Cortex of kidney (tissue), 1 donor: ENCODE measurements at regions not wholly inside any gene's neighbourhood (a gene's known extent, or its start where the extent isn't known, plus 50 kb on each side); places are given as distances from the start of the nearest gene placed in this dataset.
"Not testable (repeated sequence)": the region's sequence is repeated elsewhere in the genome, so short reads cannot be mapped to it uniquely, and the experiment has no call there.

Experiments used
- DNase-seq: peaks from one replicate; lab custom pipeline; 2025; lab: John Stamatoyannopoulos, UW

GRCh38 chr16:85239239-85239638 is 127.0 kb upstream of the CIBAR2 start:
- no peak for DNase-seq

DNA sequence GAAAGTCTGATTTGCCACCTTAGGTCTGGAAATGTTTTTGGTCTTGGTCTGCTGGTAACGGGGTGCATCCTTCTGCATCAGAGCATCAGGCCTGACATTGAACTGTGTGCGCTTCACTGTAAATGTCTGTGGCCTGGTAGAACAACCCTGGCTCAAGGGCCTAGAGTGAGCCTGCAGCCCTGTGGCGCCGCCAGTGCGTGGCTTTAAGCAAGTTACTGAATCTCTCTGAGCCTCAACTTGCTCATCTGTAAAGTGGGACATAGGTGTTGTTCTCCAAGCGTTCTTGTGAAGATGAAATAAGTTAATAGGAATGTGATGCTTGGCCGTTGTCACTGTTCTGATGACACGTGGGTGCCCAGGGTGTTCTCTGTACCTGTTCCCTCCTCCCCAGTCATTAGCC is 127.6 kb upstream of the CIBAR2 start:
- no peak for DNase-seq

- no peak for DNase-seq
Observed at GRCh38 chr16:85240982-85241924, 129.0 kb upstream of the CIBAR2 start.

GRCh38 chr16:85242140-85242539 is 129.9 kb upstream of the CIBAR2 start:
- DNase-seq, result no peak

DNA sequence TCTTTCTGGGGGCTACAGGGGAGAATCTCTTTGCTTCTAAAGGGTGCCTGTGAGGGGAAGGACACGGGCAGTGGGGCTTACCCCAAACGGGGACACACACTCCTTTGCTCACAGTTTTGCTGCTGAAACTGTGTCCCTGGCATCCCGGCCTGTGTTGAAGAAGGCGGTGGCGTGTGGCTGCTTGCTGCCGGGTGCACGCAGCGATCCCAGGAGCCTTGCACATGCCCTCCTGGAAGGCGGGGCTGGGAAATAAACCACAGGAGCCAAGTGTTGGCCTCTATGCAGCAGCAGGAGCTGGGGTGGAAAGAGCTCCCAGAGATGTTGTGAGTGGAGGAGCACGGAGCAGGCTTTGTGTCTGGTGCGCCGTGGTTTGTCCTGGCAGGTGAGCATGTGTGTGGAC is 131.0 kb upstream of the CIBAR2 start:
- DNase-seq, result no peak

GRCh38 chr16:85244452-85244851 is 132.2 kb upstream of the CIBAR2 start:
- DNase-seq, result not testable (repeated sequence)

DNA sequence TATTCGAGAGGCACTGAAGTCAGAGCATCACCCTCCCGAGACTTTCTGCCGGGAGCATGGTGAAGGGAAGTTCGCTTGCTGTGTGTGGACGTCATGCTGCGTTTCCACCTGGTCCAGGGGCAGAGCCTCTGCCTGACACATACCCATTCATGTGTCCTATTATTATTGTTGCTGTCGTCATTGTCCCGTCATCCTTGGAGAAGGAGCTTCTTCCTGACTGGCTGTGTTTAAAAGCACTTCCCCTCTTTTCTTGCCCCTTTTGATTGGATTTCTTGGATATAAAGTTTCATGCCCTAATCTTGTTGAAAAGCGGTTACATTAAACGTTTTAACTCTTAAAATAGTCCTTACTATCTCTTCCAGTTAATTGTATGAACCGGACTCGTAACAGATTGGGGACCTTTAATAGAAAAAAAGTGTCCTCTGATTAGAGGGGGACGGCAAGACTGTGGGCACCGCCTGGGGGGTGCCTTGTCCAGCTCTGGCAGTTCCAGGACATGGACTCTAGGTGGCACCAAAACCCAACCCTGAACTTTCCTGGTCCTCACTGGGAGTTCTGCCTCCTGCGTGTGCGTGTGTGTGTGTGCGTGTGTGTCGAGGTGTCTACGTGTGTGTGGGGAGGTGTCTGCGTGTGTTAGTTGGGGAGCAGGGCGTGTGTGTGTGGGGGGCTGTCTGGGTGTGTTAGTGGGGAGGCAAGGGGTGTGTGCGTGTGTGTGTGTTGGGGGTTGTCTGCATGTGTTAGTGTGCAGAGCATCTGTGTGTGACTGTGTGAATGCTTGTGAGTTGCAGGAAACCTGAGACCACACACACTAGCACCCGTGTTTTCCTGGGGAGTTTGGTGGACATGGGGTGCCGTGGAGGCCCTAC is 133.3 kb upstream of the CIBAR2 start:
- no peak for DNase-seq

DNA sequence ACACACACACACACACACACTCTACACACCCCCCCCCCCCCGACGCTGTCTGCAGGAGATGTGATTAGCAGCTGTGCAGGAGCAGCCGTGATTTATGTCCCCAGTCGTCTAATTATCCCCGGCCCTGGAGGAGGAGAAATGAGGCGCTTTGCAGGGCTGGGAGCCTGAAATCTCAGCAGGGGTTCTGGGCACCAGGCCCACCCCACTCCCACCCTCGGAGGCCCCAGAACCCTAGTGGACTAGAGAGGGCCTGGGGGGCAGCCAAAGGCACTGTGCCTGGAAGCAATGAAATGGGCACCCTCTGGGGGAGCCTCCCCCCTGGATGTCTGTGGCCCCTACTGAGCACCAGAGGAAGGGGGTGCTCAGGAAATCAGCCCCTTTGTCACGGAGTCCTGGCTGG is 134.2 kb upstream of the CIBAR2 start:
- DNase-seq, result no peak

- no peak for DNase-seq
Observed at GRCh38 chr16:85246973-85247372, 134.7 kb upstream of the CIBAR2 start.

DNA sequence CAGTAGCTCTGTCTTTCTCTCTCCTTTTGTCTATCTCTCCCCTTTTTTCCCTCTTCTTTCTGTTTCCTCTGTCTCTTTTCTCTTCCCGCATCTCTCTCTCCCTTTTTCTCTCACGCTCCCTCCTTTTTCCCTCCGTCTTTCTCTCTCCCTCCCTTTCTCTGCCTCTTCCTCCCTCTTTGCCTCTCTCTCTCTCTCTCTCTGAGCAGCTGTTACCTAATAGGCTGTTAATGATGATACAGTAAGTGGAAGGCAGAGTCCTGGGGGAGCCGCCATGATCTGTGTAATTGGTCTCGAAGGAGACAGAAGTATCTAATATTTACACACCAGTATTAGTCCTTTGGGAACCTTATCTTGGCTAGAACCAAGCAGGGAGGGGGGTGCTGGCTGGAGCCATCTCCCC is 136.1 kb upstream of the CIBAR2 start:
- no peak for DNase-seq

- DNase-seq, result no peak
Observed at GRCh38 chr16:85248857-85249256, 136.6 kb upstream of the CIBAR2 start.

GRCh38 chr16:85249418-85250146 is 137.3 kb upstream of the CIBAR2 start:
- DNase-seq, result no peak

DNA sequence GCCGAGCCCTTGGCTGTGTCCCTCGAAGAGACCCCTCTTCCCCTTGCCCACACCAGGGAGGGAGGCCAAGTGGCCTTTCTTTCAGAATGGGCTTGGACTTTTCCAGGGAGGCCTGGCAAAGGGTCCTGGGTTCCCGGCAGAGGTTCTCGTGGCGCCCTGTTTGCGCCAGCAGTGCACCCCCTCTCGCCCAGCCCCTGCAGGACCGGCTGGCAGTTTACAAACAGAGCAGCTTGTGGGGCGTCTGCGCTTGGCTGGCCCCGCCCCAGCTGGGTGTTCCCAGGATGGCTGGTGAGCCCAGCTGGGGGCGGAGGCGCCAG is 137.8 kb upstream of the CIBAR2 start:
- no peak for DNase-seq

DNA sequence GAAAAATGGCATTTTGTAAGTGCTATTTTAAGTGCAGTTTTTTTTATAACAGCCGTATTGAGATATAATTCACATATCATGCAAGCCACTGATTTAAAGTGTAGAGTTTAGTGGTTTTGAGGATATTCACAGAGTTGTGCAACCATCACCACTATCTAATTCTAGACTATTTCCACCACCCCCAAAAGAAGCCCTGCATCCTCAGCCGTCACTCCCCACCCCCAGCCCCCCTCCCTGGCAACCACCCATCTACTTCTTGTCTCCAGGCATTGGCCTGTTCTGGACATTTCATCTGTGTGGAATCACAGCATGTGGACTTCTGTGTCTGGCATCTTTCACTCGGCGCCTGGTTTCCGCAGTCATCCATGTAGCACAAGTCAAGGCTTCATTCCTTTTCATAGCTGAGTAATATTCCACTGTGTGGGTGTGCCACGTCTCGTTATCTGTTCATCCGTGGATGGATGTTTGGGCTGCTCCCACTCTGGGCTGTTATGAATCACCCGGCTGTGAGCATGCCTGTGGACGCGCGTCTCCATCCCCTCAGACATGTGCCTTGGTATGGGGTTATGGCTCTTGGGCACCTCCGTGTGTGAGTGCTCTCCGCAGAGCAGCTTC is 138.4 kb upstream of the CIBAR2 start:
- no peak for DNase-seq

DNA sequence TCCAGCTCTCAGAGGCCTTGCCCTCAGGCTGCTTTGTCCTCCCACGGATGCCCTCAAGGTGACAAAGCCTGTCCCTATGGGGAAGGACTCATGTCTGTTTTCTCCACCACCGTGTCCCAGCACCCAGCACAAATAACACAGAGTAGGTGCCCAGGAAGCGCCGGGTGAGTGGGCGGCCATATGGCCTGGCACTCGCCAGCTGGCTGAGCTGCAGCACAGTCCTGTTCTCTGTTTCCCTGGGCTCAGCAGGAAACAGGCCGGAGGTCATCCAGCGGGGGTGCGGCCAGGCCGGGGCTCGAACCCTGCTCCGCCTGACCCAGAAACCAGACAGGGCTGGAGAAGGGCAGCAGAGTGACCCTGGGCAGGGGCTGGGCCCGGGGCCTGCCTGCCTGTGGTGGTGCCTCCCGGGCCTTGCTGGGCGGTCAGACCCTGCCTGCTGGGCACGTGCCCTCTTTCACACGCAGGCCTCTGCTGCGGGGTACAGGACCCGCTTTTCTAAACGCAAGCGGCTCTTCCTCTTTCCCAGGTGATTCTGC is 139.0 kb upstream of the CIBAR2 start:
- DNase-seq, result no peak

GRCh38 chr16:85252014-85252413 is 139.7 kb upstream of the CIBAR2 start:
- no peak for DNase-seq

GRCh38 chr16:85252461-85252860 is 140.2 kb upstream of the CIBAR2 start:
- DNase-seq, result no peak

DNA sequence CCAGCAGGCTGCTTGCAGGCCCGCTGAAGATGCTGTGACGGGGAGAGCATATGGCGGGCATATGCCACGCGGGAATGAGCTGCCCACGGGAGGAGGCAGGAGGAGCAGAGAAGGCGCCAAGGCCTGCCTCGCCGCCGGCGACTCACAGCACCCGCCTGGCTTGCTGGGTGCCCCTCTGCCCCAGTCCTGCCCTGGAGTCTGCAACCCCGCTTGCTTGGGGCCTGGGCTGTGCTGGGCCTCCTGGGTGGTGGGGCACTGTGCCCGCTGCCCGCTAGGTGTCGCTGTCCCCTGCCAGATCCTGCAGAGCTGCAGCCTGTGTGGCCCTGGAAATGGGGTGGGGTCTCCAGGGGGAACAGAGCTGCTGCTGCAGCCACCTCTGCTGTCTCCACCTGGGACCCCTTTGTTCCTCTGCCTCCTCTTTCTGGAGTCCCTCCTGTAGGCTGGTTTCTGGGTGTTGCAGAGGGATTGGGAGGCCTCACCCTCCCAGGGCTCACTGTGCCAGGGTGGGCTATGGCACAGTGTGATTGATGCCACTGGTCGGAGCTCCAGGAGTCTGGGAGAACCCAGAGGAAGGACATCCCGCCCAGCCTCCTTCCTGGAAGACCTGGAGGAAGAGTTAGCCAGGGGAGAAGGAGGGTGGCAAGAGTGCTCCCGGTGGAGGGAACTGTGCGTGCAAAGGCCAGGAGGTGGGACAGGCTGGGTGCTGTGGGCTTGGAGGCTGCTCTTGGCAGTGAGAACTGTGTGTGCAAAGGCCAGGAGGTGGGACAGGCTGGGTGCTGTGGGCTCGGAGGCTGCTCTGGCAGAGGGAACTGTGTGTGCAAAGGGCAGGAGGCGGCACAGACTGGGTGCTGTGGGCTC is 141.0 kb upstream of the CIBAR2 start:
- no peak for DNase-seq

DNA sequence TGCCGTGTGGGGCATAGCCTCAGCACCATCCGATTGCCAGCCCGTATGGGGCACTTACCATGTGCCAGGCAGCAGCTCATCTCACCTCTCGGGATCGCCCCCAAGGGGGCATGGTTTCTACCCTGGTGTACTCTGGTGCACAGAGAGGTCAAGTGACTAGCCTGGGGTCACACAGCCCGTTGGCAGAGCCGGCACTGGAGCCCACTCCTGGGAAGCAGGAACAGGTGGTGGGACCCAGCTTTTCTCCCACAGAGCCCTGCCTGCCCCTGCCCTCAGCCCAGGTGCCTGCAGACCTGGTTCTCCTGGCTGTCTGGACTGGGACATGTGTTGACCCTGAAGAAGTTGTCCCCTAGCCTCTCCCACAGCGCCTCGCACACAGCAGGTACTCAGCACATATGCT is 141.8 kb upstream of the CIBAR2 start:
- DNase-seq, result no peak

- DNase-seq, result no peak
Observed at GRCh38 chr16:85254921-85255320, 142.6 kb upstream of the CIBAR2 start.

GRCh38 chr16:85255777-85256176 is 143.5 kb upstream of the CIBAR2 start:
- DNase-seq, result no peak
